Hepatocyte (in vitro differentiated cells): ENCODE measurements at regions not wholly inside any gene's neighbourhood (a gene's known extent, or its start where the extent isn't known, plus 50 kb on each side); places are given as distances from the start of the nearest gene placed in this dataset.

Source experiments
- CTCF ChIP-seq: fragments of 200-600 bp; sonication (generic); IDR thresholded peaks from 2 replicates; pipeline ENCODE4 v1.5.1; 2016; ENCODE audit warnings: antibody characterized with exemption, mild to moderate bottlenecking; ENCODE audit not compliant: poor library complexity
- EZH2 ChIP-seq: fragments of 200-600 bp; sonication (generic); IDR thresholded peaks from 2 replicates; pipeline ENCODE4 v1.6.1; 2016; ENCODE audit warnings: antibody characterized with exemption, mild to moderate bottlenecking, borderline replicate concordance

GRCh38 chr4:135824759-135825296, 1623.2 kb upstream of the PABPC4L start:
- TF ChIP-seq CTCF = no peak
- TF ChIP-seq EZH2 = no peak
